K562 (cell line): ENCODE measurements at regions not wholly inside any gene's neighbourhood (a gene's known extent, or its start where the extent isn't known, plus 50 kb on each side); places are given as distances from the start of the nearest gene placed in this dataset.

Experiments
- CBX1 ChIP-seq: sonication (generic); IDR thresholded peaks from 2 replicates; pipeline ENCODE4 v1.6.1; 2016; ENCODE audit warnings: antibody characterized with exemption, low read depth, mild to moderate bottlenecking
- CTCF ChIP-seq, 3 experiments: IDR thresholded peaks in 2 of 3; conservative IDR thresholded peaks in 1 of 3; 2 replicates each; pipeline ENCODE4 v1.5.1; 2011 to 2012; ENCODE audit warnings: low read length in 3 of 3, mild to moderate bottlenecking in 3 of 3, control low read depth in 2 of 3, improper control_type of control experiment in 1 of 3, inconsistent platforms in 1 of 3, low read depth in 1 of 3, mixed read lengths in 1 of 3, moderate library complexity in 1 of 3; ENCODE audit not compliant: insufficient read depth in 2 of 3
- FOXJ3 ChIP-seq: sonication (generic); formaldehyde crosslinking; IDR thresholded peaks from 2 replicates; pipeline ENCODE4 v1.4.0; 2020; ENCODE audit warnings: mild to moderate bottlenecking, missing genetic modification reagents
- HMG20B ChIP-seq: fragments of 250-450 bp; sonication (Bioruptor Pico); IDR thresholded peaks from 2 replicates; pipeline ENCODE4 v1.5.0; 2021; ENCODE audit warnings: mild to moderate bottlenecking
- NR3C1 ChIP-seq: sonication (generic); formaldehyde crosslinking; IDR thresholded peaks from 2 replicates; pipeline ENCODE4 v1.8.1; 2022; ENCODE audit warnings: missing genetic modification reagents
- PHF21A ChIP-seq: fragments of 450-650 bp; IDR thresholded peaks from 2 replicates; pipeline ENCODE4 v1.6.1; 2017; ENCODE audit warnings: low read depth, borderline replicate concordance
- RCOR1 ChIP-seq, 2 experiments: IDR thresholded peaks; 2 replicates each; pipeline ENCODE4 v1.6.1; 2012; ENCODE audit warnings: low read depth in 2 of 2, low read length in 2 of 2, borderline replicate concordance in 1 of 2, improper control_type of control experiment in 1 of 2
- TAF9B ChIP-seq: fragments of 450-650 bp; IDR thresholded peaks from 2 replicates; pipeline ENCODE4 v1.6.1; 2018; ENCODE audit warnings: mild to moderate bottlenecking; ENCODE audit not compliant: partially characterized antibody
- YY1 ChIP-seq, 3 experiments: IDR thresholded peaks; 2 replicates each; pipeline ENCODE4 v1.6.1; 2011; ENCODE audit warnings: low read length in 2 of 3, mild to moderate bottlenecking in 2 of 3, moderate library complexity in 2 of 3, borderline replicate concordance in 1 of 3, control low read depth in 1 of 3, low read depth in 1 of 3; ENCODE audit not compliant: insufficient read depth in 3 of 3, insufficient replicate concordance in 2 of 3, control insufficient read depth in 1 of 3, insufficient read length in 1 of 3; ENCODE audit errors: extremely low read depth in 1 of 3
- ZNF282 ChIP-seq: sonication (generic); formaldehyde crosslinking; IDR thresholded peaks from 2 replicates; pipeline ENCODE4 v1.8.1; 2023; ENCODE audit warnings: missing genetic modification reagents
- ZNF778 ChIP-seq: fragments of 450-650 bp; formaldehyde crosslinking; IDR thresholded peaks from 2 replicates; pipeline ENCODE4 v1.4.0; 2020; ENCODE audit warnings: mild to moderate bottlenecking, moderate library complexity
- TF ChIP-seq, protein P1 (sequence below), 2 experiments: IDR thresholded peaks; 2 replicates each; pipeline ENCODE4 v1.6.1; 2011; ENCODE audit warnings: borderline replicate concordance in 1 of 2, control low read depth in 1 of 2, low read depth in 1 of 2, low read length in 1 of 2, mild to moderate bottlenecking in 1 of 2, mixed read lengths in 1 of 2, moderate library complexity in 1 of 2; ENCODE audit not compliant: insufficient read depth in 1 of 2, insufficient read length in 1 of 2, poor library complexity in 1 of 2, severe bottlenecking in 1 of 2; ENCODE audit errors: extremely low read depth in 1 of 2
- TF ChIP-seq, protein P2 (sequence below): fragments of 250-450 bp; sonication (Bioruptor Pico); IDR thresholded peaks from 2 replicates; pipeline ENCODE4 v1.8.0; 2021; ENCODE audit warnings: moderate library complexity, mild to moderate bottlenecking, inconsistent platforms

GRCh38 chr2:19635951-19636510, 265.8 kb downstream of the TTC32 start:
- TF ChIP-seq CBX1, result no peak
- TF ChIP-seq ZNF282 (CRISPR knock-in tag), result no peak
- TF ChIP-seq, protein P1, sequence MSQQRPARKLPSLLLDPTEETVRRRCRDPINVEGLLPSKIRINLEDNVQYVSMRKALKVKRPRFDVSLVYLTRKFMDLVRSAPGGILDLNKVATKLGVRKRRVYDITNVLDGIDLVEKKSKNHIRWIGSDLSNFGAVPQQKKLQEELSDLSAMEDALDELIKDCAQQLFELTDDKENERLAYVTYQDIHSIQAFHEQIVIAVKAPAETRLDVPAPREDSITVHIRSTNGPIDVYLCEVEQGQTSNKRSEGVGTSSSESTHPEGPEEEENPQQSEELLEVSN (IDR thresholded peaks at IDR 0.05; ENCODE audit: borderline replicate concordance in 1 of 2, extremely low read depth in 1 of 2, insufficient read depth in 1 of 2, insufficient read length in 1 of 2, low read depth in 1 of 2, low read length in 1 of 2, poor library complexity in 1 of 2, severe bottlenecking in 1 of 2), result no peak
- no peak for TF ChIP-seq NR3C1 (CRISPR knock-in tag)
- TF ChIP-seq YY1 (IDR thresholded peaks at IDR 0.05; ENCODE audit: borderline replicate concordance in 1 of 3, control insufficient read depth in 1 of 3, extremely low read depth in 1 of 3, insufficient read depth in 3 of 3, insufficient read length in 1 of 3, insufficient replicate concordance in 2 of 3, low read depth in 1 of 3, low read length in 2 of 3), result no peak
- TF ChIP-seq RCOR1 (IDR thresholded peaks at IDR 0.05; ENCODE audit: borderline replicate concordance in 1 of 2, low read depth in 2 of 2, low read length in 2 of 2), result no peak
- no peak for TF ChIP-seq ZNF778 (CRISPR knock-in tag)
- TF ChIP-seq TAF9B, result no peak
- TF ChIP-seq CTCF (IDR thresholded peaks at IDR 0.05 in 2 of 3, conservative IDR thresholded peaks at IDR 0.05 in 1 of 3; ENCODE audit: insufficient read depth in 2 of 3, low read depth in 1 of 3, low read length in 3 of 3), result no peak
- TF ChIP-seq FOXJ3 (CRISPR knock-in tag), result no peak
- TF ChIP-seq, protein P2, sequence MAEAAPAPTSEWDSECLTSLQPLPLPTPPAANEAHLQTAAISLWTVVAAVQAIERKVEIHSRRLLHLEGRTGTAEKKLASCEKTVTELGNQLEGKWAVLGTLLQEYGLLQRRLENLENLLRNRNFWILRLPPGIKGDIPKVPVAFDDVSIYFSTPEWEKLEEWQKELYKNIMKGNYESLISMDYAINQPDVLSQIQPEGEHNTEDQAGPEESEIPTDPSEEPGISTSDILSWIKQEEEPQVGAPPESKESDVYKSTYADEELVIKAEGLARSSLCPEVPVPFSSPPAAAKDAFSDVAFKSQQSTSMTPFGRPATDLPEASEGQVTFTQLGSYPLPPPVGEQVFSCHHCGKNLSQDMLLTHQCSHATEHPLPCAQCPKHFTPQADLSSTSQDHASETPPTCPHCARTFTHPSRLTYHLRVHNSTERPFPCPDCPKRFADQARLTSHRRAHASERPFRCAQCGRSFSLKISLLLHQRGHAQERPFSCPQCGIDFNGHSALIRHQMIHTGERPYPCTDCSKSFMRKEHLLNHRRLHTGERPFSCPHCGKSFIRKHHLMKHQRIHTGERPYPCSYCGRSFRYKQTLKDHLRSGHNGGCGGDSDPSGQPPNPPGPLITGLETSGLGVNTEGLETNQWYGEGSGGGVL (CRISPR knock-in tag), result no peak
- no peak for TF ChIP-seq HMG20B (CRISPR knock-in tag)
- TF ChIP-seq PHF21A, result no peak
